K562 (cell line): ENCODE measurements at regions not wholly inside any gene's neighbourhood (a gene's known extent, or its start where the extent isn't known, plus 50 kb on each side); places are given as distances from the start of the nearest gene placed in this dataset.

ENCODE experiments used
- KHSRP ChIP-seq: fragments of 450-650 bp; IDR thresholded peaks from 2 replicates; pipeline ENCODE4 v1.6.1; 2017
- NCOA2 ChIP-seq, 2 experiments: fragments of 450-650 bp; IDR thresholded peaks; 2 replicates each; pipeline ENCODE4 v1.6.1; 2018; ENCODE audit warnings: mild to moderate bottlenecking in 2 of 2, moderate library complexity in 1 of 2; ENCODE audit not compliant: partially characterized antibody in 2 of 2
- NFIX ChIP-seq: fragments of 250-450 bp; sonication (Bioruptor Pico); IDR thresholded peaks from 2 replicates; pipeline ENCODE4 v1.4.0; 2020; ENCODE audit warnings: low read depth, mild to moderate bottlenecking, moderate library complexity
- PHF20 ChIP-seq: fragments of 450-650 bp; IDR thresholded peaks from 2 replicates; pipeline ENCODE4 v1.6.1; 2018; ENCODE audit not compliant: partially characterized antibody
- TAF15 ChIP-seq: fragments of 200-400 bp; formaldehyde crosslinking; IDR thresholded peaks from 2 replicates; pipeline ENCODE4 v1.6.1; 2017; ENCODE audit warnings: mild to moderate bottlenecking, low read depth, low read length, moderate library complexity
- TF ChIP-seq, protein P1 (sequence below), 2 experiments: fragments of 450-650 bp in 1 of 2; sonication (generic) in 1 of 2; formaldehyde crosslinking in 1 of 2; IDR thresholded peaks; 2 replicates each; pipeline versions ENCODE4 v1.7.1 to v1.9.0; 2016 to 2022; ENCODE audit warnings: inconsistent platforms in 1 of 2, mild to moderate bottlenecking in 1 of 2, missing genetic modification reagents in 1 of 2

DNA sequence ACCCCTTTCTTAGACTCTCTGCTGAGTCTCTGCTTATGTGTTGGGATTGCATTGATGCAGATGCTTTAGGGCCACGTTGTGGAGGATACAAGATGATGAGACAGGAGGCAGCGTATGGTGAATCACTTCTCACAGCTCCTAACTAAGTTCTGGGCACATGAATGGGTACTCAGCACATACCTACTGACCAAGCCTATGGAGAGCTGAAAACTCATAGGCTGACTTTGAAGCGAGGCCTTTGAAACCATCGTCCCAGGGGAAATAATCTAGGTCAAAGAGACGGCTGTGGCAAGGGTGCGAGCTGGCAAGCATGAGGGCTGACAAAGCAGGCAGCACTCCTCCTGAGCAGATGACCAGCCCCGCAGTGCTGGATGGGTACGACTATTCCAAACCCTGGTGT is 180.2 kb upstream of the TNP1 start (continued):
- TF ChIP-seq, protein P1, sequence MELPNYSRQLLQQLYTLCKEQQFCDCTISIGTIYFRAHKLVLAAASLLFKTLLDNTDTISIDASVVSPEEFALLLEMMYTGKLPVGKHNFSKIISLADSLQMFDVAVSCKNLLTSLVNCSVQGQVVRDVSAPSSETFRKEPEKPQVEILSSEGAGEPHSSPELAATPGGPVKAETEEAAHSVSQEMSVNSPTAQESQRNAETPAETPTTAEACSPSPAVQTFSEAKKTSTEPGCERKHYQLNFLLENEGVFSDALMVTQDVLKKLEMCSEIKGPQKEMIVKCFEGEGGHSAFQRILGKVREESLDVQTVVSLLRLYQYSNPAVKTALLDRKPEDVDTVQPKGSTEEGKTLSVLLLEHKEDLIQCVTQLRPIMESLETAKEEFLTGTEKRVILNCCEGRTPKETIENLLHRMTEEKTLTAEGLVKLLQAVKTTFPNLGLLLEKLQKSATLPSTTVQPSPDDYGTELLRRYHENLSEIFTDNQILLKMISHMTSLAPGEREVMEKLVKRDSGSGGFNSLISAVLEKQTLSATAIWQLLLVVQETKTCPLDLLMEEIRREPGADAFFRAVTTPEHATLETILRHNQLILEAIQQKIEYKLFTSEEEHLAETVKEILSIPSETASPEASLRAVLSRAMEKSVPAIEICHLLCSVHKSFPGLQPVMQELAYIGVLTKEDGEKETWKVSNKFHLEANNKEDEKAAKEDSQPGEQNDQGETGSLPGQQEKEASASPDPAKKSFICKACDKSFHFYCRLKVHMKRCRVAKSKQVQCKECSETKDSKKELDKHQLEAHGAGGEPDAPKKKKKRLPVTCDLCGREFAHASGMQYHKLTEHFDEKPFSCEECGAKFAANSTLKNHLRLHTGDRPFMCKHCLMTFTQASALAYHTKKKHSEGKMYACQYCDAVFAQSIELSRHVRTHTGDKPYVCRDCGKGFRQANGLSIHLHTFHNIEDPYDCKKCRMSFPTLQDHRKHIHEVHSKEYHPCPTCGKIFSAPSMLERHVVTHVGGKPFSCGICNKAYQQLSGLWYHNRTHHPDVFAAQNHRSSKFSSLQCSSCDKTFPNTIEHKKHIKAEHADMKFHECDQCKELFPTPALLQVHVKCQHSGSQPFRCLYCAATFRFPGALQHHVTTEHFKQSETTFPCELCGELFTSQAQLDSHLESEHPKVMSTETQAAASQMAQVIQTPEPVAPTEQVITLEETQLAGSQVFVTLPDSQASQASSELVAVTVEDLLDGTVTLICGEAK (IDR thresholded peaks at IDR 0.05), result no peak
- TF ChIP-seq, protein P1 (CRISPR knock-in tag; IDR thresholded peaks at IDR 0.05), result no peak
- TF ChIP-seq KHSRP, result no peak
- no peak for TF ChIP-seq NFIX (CRISPR knock-in tag)
- TF ChIP-seq PHF20, result no peak
- no peak for TF ChIP-seq TAF15
- TF ChIP-seq NCOA2 (IDR thresholded peaks at IDR 0.05; ENCODE audit: partially characterized antibody in 2 of 2), result no peak
